CD14-positive monocyte (primary cell): ENCODE measurements at regions not wholly inside any gene's neighbourhood (a gene's known extent, or its start where the extent isn't known, plus 50 kb on each side); places are given as distances from the start of the nearest gene placed in this dataset.

Experiments
- DNase-seq, 3 donors: peaks; one replicate each; pipeline ENCODE4 v3.0.0-alpha.2; 2011 to 2022
- H2AFZ ChIP-seq: 2 replicates; pipeline ENCODE4 v1.6.0; 2012; ENCODE audit warnings: mild to moderate bottlenecking, low read depth, low read length, inconsistent platforms; ENCODE audit not compliant: insufficient read depth, poor library complexity, severe bottlenecking
- H3K27ac ChIP-seq, 2 donors: 1 replicate in 1 of 2; 2 replicates in 1 of 2; pipeline ENCODE4 v1.5.1; 2012 to 2013; ENCODE audit warnings: low read length in 2 of 2, control low read depth in 1 of 2, inconsistent platforms in 1 of 2, low read depth in 1 of 2, mild to moderate bottlenecking in 1 of 2
- H3K27me3 ChIP-seq, 2 donors: one replicate each; pipeline versions ENCODE4 v1.6.0 to v1.6.1; 2011 to 2013; ENCODE audit warnings: low read length in 2 of 2; ENCODE audit not compliant: control insufficient read depth in 2 of 2, insufficient read depth in 2 of 2
- H3K36me3 ChIP-seq, 2 donors: replicated peaks in 1 of 2; 1 replicate in 1 of 2; 2 replicates in 1 of 2; pipeline versions ENCODE4 v1.5.1 to v1.6.1; 2012 to 2013; ENCODE audit warnings: low read length in 2 of 2, control low read depth in 1 of 2, inconsistent platforms in 1 of 2, mild to moderate bottlenecking in 1 of 2; ENCODE audit not compliant: insufficient read depth in 2 of 2, control insufficient read depth in 1 of 2
- H3K4me1 ChIP-seq, 2 donors: 1 replicate in 1 of 2; 2 replicates in 1 of 2; pipeline versions ENCODE4 v1.5.1 to v1.6.1; 2012 to 2013; ENCODE audit warnings: low read length in 2 of 2, control low read depth in 1 of 2, inconsistent platforms in 1 of 2, mild to moderate bottlenecking in 1 of 2, moderate library complexity in 1 of 2; ENCODE audit not compliant: insufficient read depth in 2 of 2, control insufficient read depth in 1 of 2
- H3K4me2 ChIP-seq: replicated peaks from 2 replicates; pipeline ENCODE3; 2012; ENCODE audit warnings: low read length, moderate library complexity, mild to moderate bottlenecking; ENCODE audit not compliant: poor library complexity, severe bottlenecking; ENCODE audit errors: extremely low read depth
- H3K4me3 ChIP-seq, 3 experiments: fragments of 200-600 bp in 1 of 3; sonication (generic) in 1 of 3; replicated peaks in 1 of 3; 1 replicate in 2 of 3; 2 replicates in 1 of 3; pipeline ENCODE4 v1.5.1; 2011 to 2013; ENCODE audit warnings: low read length in 3 of 3, mild to moderate bottlenecking in 3 of 3, control low read depth in 2 of 3, low read depth in 2 of 3, inconsistent platforms in 1 of 3, moderate library complexity in 1 of 3
- H3K79me2 ChIP-seq: 2 replicates; pipeline ENCODE4 v1.6.0; 2012; ENCODE audit warnings: mild to moderate bottlenecking, control low read depth, inconsistent platforms, low read length, moderate library complexity; ENCODE audit not compliant: insufficient read depth
- H3K9ac ChIP-seq: 2 replicates; pipeline ENCODE4 v1.6.0; 2017; ENCODE audit warnings: low read length, mild to moderate bottlenecking; ENCODE audit not compliant: insufficient read depth, poor library complexity, severe bottlenecking
- H3K9me3 ChIP-seq, 2 donors: replicated peaks in 1 of 2; 1 replicate in 1 of 2; 2 replicates in 1 of 2; pipeline versions ENCODE4 v1.5.1 to v1.6.1; 2012 to 2013; ENCODE audit warnings: low read length in 2 of 2, control low read depth in 1 of 2; ENCODE audit not compliant: control insufficient read depth in 1 of 2, insufficient read depth in 1 of 2
- H4K20me1 ChIP-seq: 2 replicates; pipeline ENCODE4 v1.6.0; 2012; ENCODE audit warnings: mild to moderate bottlenecking, low read length, control low read depth, moderate library complexity; ENCODE audit not compliant: insufficient read depth
- H3K27ac Mint-ChIP-seq, 7 donors: one replicate each; pipeline ENCODE4 v1.8.0; 2020; ENCODE audit warnings: mild to moderate bottlenecking in 7 of 7, mixed read lengths in 7 of 7, moderate library complexity in 6 of 7, inconsistent platforms in 2 of 7
- H3K27me3 Mint-ChIP-seq, 3 donors: one replicate each; pipeline ENCODE4 v1.8.0; 2021 to 2022; ENCODE audit warnings: low read depth in 3 of 3, mild to moderate bottlenecking in 3 of 3, mixed read lengths in 3 of 3, moderate library complexity in 3 of 3, inconsistent platforms in 1 of 3
- H3K36me3 Mint-ChIP-seq, 2 donors: one replicate each; pipeline ENCODE4 v1.8.0; 2020; ENCODE audit warnings: mixed read lengths in 2 of 2, inconsistent platforms in 1 of 2, mild to moderate bottlenecking in 1 of 2
- H3K4me1 Mint-ChIP-seq: one replicate; pipeline ENCODE4 v1.8.0; 2020; ENCODE audit warnings: mild to moderate bottlenecking, mixed read lengths
- H3K4me3 Mint-ChIP-seq, 2 donors: one replicate each; pipeline ENCODE4 v1.8.0; 2020; ENCODE audit warnings: mild to moderate bottlenecking in 2 of 2, mixed read lengths in 2 of 2, moderate library complexity in 1 of 2
- H3K9me3 Mint-ChIP-seq, 7 donors: one replicate each; pipeline ENCODE4 v1.8.0; 2020 to 2022; ENCODE audit warnings: mixed read lengths in 7 of 7, mild to moderate bottlenecking in 6 of 7, moderate library complexity in 6 of 7, inconsistent platforms in 2 of 7
- WGBS: methylation state at CpG from one replicate; pipeline ENCODE4 v1.1.5; 2013; ENCODE audit warnings: missing lambda C conversion rate; ENCODE audit not compliant: insufficient coverage; 5-methylcytosine and 5-hydroxymethylcytosine counted together
- intact Hi-C, 2 donors: fragments of 100-400 bp; cut with micrococcal nuclease; formaldehyde crosslinking; loops; one replicate each; pipeline versions ENCODE4 v1.15.0 to v1.15.1; 2023
- TF ChIP-seq, protein P1 (sequence below): fragments of 200-600 bp; IDR thresholded peaks from one replicate; pipeline ENCODE4 v1.8.0; 2022; ENCODE audit warnings: antibody characterized with exemption, mild to moderate bottlenecking

DNA sequence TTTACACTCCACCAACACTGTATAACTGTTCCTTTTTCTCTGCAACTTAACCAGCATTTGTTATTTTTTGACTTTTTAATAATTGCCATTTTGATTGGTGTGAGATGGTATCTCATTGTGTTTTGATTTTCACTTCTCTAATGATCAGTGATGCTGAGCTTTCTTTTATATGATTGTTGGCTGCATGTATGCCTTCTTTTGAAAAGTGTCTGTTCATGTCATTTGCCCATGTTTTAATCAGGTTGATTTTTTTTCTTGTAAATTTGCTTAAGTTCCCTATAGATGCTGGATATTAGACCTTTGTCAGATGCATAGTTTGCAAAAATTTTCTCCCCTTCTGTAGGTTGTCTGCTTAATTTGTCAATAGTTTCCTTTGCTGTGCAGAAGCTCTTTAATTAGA is 263.0 kb downstream of the MBNL1 start:
- Mint-ChIP-seq H3K36me3 (no peaks in the 10 kb centered on the region), H3K9me3 (peaks cover 1 to 24% (median 13%) of the 10 kb centered on the region in 7 donors), H3K27me3 (peaks cover 0 to 3% (median 0%) of the 10 kb centered on the region in 3 donors), H3K27ac (no peak overlapping the region), H3K4me1 (no peaks in the 10 kb centered on the region), H3K4me3 (no peak overlapping the region)
- no peak overlapping the region for H3K27ac ChIP-seq
- H3K4me1 ChIP-seq: no peaks in the 10 kb centered on the region
- H3K4me2 ChIP-seq: no peak overlapping the region
- H3K9me3 ChIP-seq: no peaks in the 10 kb centered on the region
- H3K79me2 ChIP-seq: no peaks in the 10 kb centered on the region
- TF ChIP-seq, protein P1, sequence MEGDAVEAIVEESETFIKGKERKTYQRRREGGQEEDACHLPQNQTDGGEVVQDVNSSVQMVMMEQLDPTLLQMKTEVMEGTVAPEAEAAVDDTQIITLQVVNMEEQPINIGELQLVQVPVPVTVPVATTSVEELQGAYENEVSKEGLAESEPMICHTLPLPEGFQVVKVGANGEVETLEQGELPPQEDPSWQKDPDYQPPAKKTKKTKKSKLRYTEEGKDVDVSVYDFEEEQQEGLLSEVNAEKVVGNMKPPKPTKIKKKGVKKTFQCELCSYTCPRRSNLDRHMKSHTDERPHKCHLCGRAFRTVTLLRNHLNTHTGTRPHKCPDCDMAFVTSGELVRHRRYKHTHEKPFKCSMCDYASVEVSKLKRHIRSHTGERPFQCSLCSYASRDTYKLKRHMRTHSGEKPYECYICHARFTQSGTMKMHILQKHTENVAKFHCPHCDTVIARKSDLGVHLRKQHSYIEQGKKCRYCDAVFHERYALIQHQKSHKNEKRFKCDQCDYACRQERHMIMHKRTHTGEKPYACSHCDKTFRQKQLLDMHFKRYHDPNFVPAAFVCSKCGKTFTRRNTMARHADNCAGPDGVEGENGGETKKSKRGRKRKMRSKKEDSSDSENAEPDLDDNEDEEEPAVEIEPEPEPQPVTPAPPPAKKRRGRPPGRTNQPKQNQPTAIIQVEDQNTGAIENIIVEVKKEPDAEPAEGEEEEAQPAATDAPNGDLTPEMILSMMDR: no peak
- no peak overlapping the region for H3K4me3 ChIP-seq
- H4K20me1 ChIP-seq: no peaks in the 10 kb centered on the region
- DNase-seq: no peak
- no peaks in the 10 kb centered on the region for H3K27me3 ChIP-seq
- intact Hi-C loops: no loop called here
- H3K36me3 ChIP-seq: no peaks in the 10 kb centered on the region
- no peak overlapping the region for H2AFZ ChIP-seq
- H3K9ac ChIP-seq: no peak overlapping the region

DNA sequence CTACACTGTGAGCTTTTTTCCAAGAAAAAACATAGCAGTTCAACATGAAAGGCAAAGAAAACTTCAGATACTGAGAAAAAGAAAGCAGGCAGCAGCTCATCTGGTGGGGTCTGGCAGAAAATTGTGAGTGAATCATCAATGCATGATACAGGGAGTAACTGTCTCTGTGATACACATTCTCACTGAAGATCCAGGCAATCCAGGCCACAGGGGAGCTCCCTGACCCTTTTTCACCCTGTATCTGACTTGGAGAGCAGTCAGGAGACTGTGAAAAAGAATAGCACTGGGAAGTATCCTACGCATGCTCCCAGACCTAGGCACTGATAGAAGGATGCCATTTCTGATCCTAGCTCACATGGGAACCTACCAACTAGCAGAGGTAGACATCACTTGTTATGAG is 269.8 kb downstream of the MBNL1 start:
- Mint-ChIP-seq H3K9me3 (peaks cover 8 to 39% (median 27%) of the 10 kb centered on the region in 7 donors), H3K36me3 (peaks cover 0 to 3% of the 10 kb centered on the region in 2 donors), H3K4me1 (peaks cover 1% of the 10 kb centered on the region), H3K27me3 (peaks cover 0 to 3% (median 2%) of the 10 kb centered on the region in 3 donors), H3K27ac (no peak overlapping the region), H3K4me3 (no peak overlapping the region)
- H3K27ac ChIP-seq: no peak overlapping the region
- H4K20me1 ChIP-seq: no peaks in the 10 kb centered on the region
- peaks cover 16% of the 10 kb centered on the region in 2 donors for H3K9me3 ChIP-seq
- no peak for DNase-seq
- WGBS: no CpG with 5 or more reads among the region's 1 CpG
- H3K4me3 ChIP-seq: no peak overlapping the region
- no peaks in the 10 kb centered on the region for H3K79me2 ChIP-seq
- H2AFZ ChIP-seq: no peak overlapping the region
- H3K4me2 ChIP-seq: no peak overlapping the region
- H3K9ac ChIP-seq: no peak overlapping the region
- intact Hi-C loops: no loop called here
- no peaks in the 10 kb centered on the region for H3K27me3 ChIP-seq
- TF ChIP-seq, protein P1: no peak
- no peaks in the 10 kb centered on the region for H3K36me3 ChIP-seq
- no peaks in the 10 kb centered on the region for H3K4me1 ChIP-seq
